HepG2 (cell line): ENCODE measurements at regions not wholly inside any gene's neighbourhood (a gene's known extent, or its start where the extent isn't known, plus 50 kb on each side); places are given as distances from the start of the nearest gene placed in this dataset.

Source experiments
- ASH2L ChIP-seq: fragments of 300-600, 200-600 bp; sonication (generic); IDR thresholded peaks from 2 replicates; pipeline ENCODE4 v1.7.0; 2017; ENCODE audit warnings: low read depth, mild to moderate bottlenecking, moderate library complexity, mixed read lengths, low read length; ENCODE audit not compliant: insufficient read length
- ATF7 ChIP-seq, 2 experiments: fragments of 450-650 bp in 1 of 2; sonication (generic) in 1 of 2; formaldehyde crosslinking in 1 of 2; IDR thresholded peaks; 2 replicates each; pipeline versions ENCODE4 v1.4.0 to v1.6.1; 2016 to 2020; ENCODE audit warnings: antibody characterized with exemption in 1 of 2, mild to moderate bottlenecking in 1 of 2, missing genetic modification reagents in 1 of 2
- CAMTA2 ChIP-seq: sonication (generic); formaldehyde crosslinking; IDR thresholded peaks from 2 replicates; pipeline ENCODE4 v1.4.0; 2020; ENCODE audit warnings: mild to moderate bottlenecking, missing genetic modification reagents, borderline replicate concordance
- CEBPB ChIP-seq: IDR thresholded peaks from 2 replicates; pipeline ENCODE4 v1.6.1; 2011; ENCODE audit warnings: low read depth, low read length, improper control_type of control experiment, borderline replicate concordance
- ISL2 ChIP-seq: sonication (generic); formaldehyde crosslinking; IDR thresholded peaks from 2 replicates; pipeline ENCODE4 v1.5.0; 2020; ENCODE audit warnings: missing genetic modification reagents
- KAT8 ChIP-seq: IDR thresholded peaks from 2 replicates; pipeline ENCODE4 v1.6.1; 2016; ENCODE audit warnings: missing genetic modification reagents, missing compliant biosample characterization
- KDM6A ChIP-seq: IDR thresholded peaks from 2 replicates; pipeline ENCODE4 v1.6.1; 2016; ENCODE audit warnings: low read depth
- MATR3 ChIP-seq: sonication (generic); formaldehyde crosslinking; IDR thresholded peaks from 2 replicates; pipeline ENCODE4 v1.4.0; 2020; ENCODE audit warnings: missing genetic modification reagents
- MAZ ChIP-seq, 2 experiments: sonication (generic) in 1 of 2; formaldehyde crosslinking in 1 of 2; IDR thresholded peaks; 2 replicates each; pipeline versions ENCODE4 v1.5.0 to v1.6.1; 2012 to 2020; ENCODE audit warnings: low read depth in 2 of 2, mild to moderate bottlenecking in 2 of 2, borderline replicate concordance in 1 of 2, improper control_type of control experiment in 1 of 2, low read length in 1 of 2, missing genetic modification reagents in 1 of 2, moderate library complexity in 1 of 2
- NFE2 ChIP-seq: sonication (generic); formaldehyde crosslinking; IDR thresholded peaks from 2 replicates; pipeline ENCODE4 v1.4.0; 2020; ENCODE audit warnings: missing genetic modification reagents
- RFXANK ChIP-seq: IDR thresholded peaks from 2 replicates; pipeline ENCODE4 v1.6.1; 2016
- SATB2 ChIP-seq: sonication (generic); formaldehyde crosslinking; IDR thresholded peaks from 2 replicates; pipeline ENCODE4 v1.5.0; 2020; ENCODE audit warnings: missing genetic modification reagents
- SMARCC2 ChIP-seq: fragments of 450-650 bp; IDR thresholded peaks from 2 replicates; pipeline ENCODE4 v1.6.1; 2017; ENCODE audit warnings: antibody characterized with exemption, mild to moderate bottlenecking
- SOX13 ChIP-seq, 3 experiments: fragments of 450-650 bp in 1 of 3; sonication (generic) in 1 of 3; formaldehyde crosslinking in 1 of 3; IDR thresholded peaks in 2 of 3; conservative IDR thresholded peaks in 1 of 3; 2 replicates each; pipeline versions ENCODE4 v1.5.0 to v1.6.1; 2016 to 2020; ENCODE audit warnings: antibody characterized with exemption in 1 of 3, mild to moderate bottlenecking in 1 of 3, missing compliant biosample characterization in 1 of 3, missing genetic modification reagents in 1 of 3, moderate library complexity in 1 of 3
- TBL1XR1 ChIP-seq: fragments of 150-350 bp; IDR thresholded peaks from 2 replicates; pipeline ENCODE4 v1.6.1; 2014; ENCODE audit warnings: borderline replicate concordance, low read length; ENCODE audit not compliant: partially characterized antibody
- ZBTB21 ChIP-seq: sonication (generic); formaldehyde crosslinking; IDR thresholded peaks from 2 replicates; pipeline ENCODE4 v1.4.0; 2020; ENCODE audit warnings: missing genetic modification reagents
- ZBTB3 ChIP-seq: sonication (generic); formaldehyde crosslinking; IDR thresholded peaks from 2 replicates; pipeline ENCODE4 v1.4.0; 2020; ENCODE audit warnings: low read depth, mild to moderate bottlenecking, moderate library complexity, missing genetic modification reagents, borderline replicate concordance
- ZNF572 ChIP-seq: sonication (generic); formaldehyde crosslinking; IDR thresholded peaks from 2 replicates; pipeline ENCODE4 v1.5.1; 2020; ENCODE audit warnings: mild to moderate bottlenecking, missing genetic modification reagents
- ZNF724P ChIP-seq: sonication (generic); formaldehyde crosslinking; IDR thresholded peaks from 2 replicates; pipeline ENCODE4 v1.8.0; 2022; ENCODE audit warnings: missing genetic modification reagents, borderline replicate concordance
- TF ChIP-seq, protein P1 (sequence below): sonication (generic); formaldehyde crosslinking; IDR thresholded peaks from 2 replicates; pipeline ENCODE4 v1.4.0; 2020; ENCODE audit warnings: missing genetic modification reagents
- TF ChIP-seq, protein P2 (sequence below): sonication (generic); formaldehyde crosslinking; conservative IDR thresholded peaks from 2 replicates; pipeline ENCODE4 v1.4.0; 2020; ENCODE audit warnings: mild to moderate bottlenecking, missing genetic modification reagents, moderate library complexity
- TF ChIP-seq, protein P3 (sequence below): sonication (generic); formaldehyde crosslinking; IDR thresholded peaks from 2 replicates; pipeline ENCODE4 v1.8.0; 2022; ENCODE audit warnings: low read depth, missing genetic modification reagents

DNA sequence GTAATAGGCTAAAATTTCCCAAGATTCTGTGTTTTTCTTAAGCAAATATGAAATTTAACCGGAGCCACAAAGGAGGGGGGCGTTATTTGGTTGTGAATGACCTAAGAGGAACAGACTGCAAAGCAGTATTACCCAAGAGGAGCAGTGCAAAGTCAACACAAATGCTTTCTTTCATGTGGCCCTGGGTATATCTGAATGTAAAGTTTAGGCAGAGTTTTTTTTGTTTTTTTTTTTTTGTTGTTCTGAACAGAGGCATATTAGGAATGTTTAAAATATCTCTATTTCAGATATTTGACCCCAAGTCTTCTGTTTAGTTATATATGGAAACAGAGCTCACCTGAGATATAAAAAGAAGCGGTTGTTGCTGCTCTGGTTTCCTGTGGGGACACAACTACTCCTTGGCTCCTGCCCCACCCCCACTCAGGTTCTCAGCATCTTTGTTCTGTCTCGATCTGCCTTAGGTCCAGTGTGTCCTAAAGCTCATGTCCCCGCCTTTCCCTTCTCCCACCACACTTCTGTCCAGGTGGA lies 220.7 kb downstream of the RFC3 start (continued):
- TF ChIP-seq CEBPB (peak; percentile 22; the same call in 1 of the 2 replicates), MAZ (IDR thresholded peaks at IDR 0.05; ENCODE audit: borderline replicate concordance, low read depth, low read length) (no peak), MAZ (CRISPR knock-in tag; IDR thresholded peaks at IDR 0.05; ENCODE audit: low read depth) (no peak), SMARCC2 (no peak), NFE2 (CRISPR knock-in tag) (no peak), RFXANK (CRISPR knock-in tag) (no peak), ISL2 (CRISPR knock-in tag) (peak; percentile 24; the same call in 1 of the 2 replicates), ATF7 (IDR thresholded peaks at IDR 0.05) (no peak), ATF7 (CRISPR knock-in tag; IDR thresholded peaks at IDR 0.05) (no peak), SOX13 (IDR thresholded peaks at IDR 0.05) (no peak), SOX13 (CRISPR knock-in tag; conservative IDR thresholded peaks at IDR 0.05 in 1 of 2, IDR thresholded peaks at IDR 0.05 in 1 of 2) (peak in 1 of 2 experiments; percentile 33; a peak in 1 of 4 replicates), ZNF724P (CRISPR knock-in tag) (no peak), ZBTB21 (CRISPR knock-in tag) (no peak), KDM6A (CRISPR knock-in tag) (0 out of 2 replicates have a peak, but pooled peaks have one; percentile 29), ZBTB3 (CRISPR knock-in tag) (no peak), SATB2 (CRISPR knock-in tag) (no peak), CAMTA2 (CRISPR knock-in tag) (no peak), ZNF572 (no peak), KAT8 (no peak), MATR3 (no peak), ASH2L (peak; percentile 17), TBL1XR1 (no peak)
- TF ChIP-seq, protein P1, sequence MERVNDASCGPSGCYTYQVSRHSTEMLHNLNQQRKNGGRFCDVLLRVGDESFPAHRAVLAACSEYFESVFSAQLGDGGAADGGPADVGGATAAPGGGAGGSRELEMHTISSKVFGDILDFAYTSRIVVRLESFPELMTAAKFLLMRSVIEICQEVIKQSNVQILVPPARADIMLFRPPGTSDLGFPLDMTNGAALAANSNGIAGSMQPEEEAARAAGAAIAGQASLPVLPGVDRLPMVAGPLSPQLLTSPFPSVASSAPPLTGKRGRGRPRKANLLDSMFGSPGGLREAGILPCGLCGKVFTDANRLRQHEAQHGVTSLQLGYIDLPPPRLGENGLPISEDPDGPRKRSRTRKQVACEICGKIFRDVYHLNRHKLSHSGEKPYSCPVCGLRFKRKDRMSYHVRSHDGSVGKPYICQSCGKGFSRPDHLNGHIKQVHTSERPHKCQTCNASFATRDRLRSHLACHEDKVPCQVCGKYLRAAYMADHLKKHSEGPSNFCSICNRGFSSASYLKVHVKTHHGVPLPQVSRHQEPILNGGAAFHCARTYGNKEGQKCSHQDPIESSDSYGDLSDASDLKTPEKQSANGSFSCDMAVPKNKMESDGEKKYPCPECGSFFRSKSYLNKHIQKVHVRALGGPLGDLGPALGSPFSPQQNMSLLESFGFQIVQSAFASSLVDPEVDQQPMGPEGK (CRISPR knock-in tag), result 0 out of 2 replicates have a peak, but pooled peaks have one; percentile 20
- TF ChIP-seq, protein P2, sequence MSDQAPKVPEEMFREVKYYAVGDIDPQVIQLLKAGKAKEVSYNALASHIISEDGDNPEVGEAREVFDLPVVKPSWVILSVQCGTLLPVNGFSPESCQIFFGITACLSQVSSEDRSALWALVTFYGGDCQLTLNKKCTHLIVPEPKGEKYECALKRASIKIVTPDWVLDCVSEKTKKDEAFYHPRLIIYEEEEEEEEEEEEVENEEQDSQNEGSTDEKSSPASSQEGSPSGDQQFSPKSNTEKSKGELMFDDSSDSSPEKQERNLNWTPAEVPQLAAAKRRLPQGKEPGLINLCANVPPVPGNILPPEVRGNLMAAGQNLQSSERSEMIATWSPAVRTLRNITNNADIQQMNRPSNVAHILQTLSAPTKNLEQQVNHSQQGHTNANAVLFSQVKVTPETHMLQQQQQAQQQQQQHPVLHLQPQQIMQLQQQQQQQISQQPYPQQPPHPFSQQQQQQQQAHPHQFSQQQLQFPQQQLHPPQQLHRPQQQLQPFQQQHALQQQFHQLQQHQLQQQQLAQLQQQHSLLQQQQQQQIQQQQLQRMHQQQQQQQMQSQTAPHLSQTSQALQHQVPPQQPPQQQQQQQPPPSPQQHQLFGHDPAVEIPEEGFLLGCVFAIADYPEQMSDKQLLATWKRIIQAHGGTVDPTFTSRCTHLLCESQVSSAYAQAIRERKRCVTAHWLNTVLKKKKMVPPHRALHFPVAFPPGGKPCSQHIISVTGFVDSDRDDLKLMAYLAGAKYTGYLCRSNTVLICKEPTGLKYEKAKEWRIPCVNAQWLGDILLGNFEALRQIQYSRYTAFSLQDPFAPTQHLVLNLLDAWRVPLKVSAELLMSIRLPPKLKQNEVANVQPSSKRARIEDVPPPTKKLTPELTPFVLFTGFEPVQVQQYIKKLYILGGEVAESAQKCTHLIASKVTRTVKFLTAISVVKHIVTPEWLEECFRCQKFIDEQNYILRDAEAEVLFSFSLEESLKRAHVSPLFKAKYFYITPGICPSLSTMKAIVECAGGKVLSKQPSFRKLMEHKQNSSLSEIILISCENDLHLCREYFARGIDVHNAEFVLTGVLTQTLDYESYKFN (CRISPR knock-in tag), result 0 out of 2 replicates have a peak, but pooled peaks have one; percentile 19
- TF ChIP-seq, protein P3, sequence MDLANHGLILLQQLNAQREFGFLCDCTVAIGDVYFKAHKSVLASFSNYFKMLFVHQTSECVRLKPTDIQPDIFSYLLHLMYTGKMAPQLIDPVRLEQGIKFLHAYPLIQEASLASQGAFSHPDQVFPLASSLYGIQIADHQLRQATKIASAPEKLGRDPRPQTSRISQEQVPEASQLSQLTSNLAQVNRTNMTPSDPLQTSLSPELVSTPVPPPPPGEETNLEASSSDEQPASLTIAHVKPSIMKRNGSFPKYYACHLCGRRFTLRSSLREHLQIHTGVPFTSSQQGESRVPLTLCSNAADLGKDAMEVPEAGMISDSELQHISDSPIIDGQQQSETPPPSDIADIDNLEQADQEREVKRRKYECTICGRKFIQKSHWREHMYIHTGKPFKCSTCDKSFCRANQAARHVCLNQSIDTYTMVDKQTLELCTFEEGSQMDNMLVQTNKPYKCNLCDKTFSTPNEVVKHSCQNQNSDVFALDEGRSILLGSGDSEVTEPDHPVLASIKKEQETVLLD, result no peak
